HG03025 (cell line): ENCODE measurements at regions not wholly inside any gene's neighbourhood (a gene's known extent, or its start where the extent isn't known, plus 50 kb on each side); places are given as distances from the start of the nearest gene placed in this dataset.
"Not testable (repeated sequence)": the region's sequence is repeated elsewhere in the genome, so short reads cannot be mapped to it uniquely, and the experiment has no call there.

Experiments used
- ATAC-seq: cut with Tn5 transposase; IDR thresholded peaks from one replicate; pipeline ENCODE4 v1.9.1; 2021; ENCODE audit warnings: mild to moderate bottlenecking, moderate library complexity; ENCODE audit not compliant: unreplicated experiment, low FRiP score

GRCh38 chr6:104446101-104447080, 413.3 kb downstream of the HACE1 start:
- ATAC-seq: not testable (repeated sequence)

- ATAC-seq: no peak
Observed at GRCh38 chr6:104434519-104434918, 425.2 kb downstream of the HACE1 start.

DNA sequence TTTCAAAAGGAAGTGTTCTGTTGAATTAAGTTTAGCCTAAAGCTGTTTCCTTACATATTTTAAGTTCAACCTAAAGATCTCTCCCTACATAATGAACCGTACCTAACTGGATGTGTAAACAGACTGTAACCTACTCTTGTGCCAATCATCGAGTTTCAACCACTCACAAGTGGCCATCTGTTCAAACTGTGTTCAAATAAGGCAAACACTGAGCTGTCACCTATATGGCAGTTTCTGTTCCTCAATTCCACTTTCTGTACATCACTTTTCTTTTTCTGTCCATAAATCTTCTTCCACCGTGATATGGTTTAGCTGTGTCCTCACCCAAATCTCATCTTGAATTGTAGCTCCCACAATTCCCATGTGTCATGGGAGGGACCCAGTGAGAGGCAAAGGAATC, 428.6 kb downstream of the HACE1 start:
- no peak for ATAC-seq

- no peak for ATAC-seq
Observed at GRCh38 chr6:104428184-104428583, 431.5 kb downstream of the HACE1 start.

GRCh38 chr6:104423691-104424090, 436.0 kb downstream of the HACE1 start:
- no peak for ATAC-seq

- no peak for ATAC-seq
Observed at GRCh38 chr6:104421650-104422049, 438.1 kb downstream of the HACE1 start.

DNA sequence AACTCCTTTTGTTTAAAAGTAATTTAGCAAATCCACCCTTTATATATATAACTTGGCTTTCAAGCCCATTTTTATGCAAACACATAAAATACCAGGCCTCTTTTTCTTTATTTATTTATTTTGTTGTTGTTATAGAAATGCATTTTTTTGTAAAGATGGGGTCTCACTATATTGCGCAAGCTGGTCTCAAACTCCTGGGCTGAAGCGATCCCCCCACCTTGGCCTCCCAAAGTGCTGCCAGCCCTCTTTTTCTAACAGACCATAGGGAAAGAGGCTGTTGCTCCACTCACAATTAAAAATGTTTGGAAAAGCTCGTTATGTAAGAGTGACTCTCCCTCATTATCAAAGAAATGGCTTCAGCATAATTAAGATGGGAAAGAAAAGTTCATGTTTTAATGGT, 440.9 kb downstream of the HACE1 start:
- no peak for ATAC-seq

GRCh38 chr6:104418125-104418524, 441.6 kb downstream of the HACE1 start:
- ATAC-seq: no peak

DNA sequence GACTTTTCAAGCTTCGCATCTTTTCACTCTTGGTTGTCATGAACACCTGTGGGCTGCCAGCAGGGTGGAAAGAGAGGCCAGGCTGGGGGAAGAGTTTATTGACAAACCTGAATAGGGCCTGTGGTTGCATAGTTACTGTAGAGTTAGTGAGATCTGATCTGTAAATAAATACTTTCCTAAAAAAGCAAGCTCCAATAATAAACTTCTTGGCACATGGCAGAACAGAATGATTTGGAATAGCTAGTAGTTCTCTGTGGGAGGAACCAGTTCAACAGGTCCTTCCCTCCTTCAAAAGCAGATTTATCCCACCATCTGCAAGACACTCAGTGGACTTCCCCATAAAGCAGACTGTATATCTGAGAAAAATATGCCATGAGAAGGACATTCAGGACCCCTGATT, 445.0 kb downstream of the HACE1 start:
- ATAC-seq: no peak

DNA sequence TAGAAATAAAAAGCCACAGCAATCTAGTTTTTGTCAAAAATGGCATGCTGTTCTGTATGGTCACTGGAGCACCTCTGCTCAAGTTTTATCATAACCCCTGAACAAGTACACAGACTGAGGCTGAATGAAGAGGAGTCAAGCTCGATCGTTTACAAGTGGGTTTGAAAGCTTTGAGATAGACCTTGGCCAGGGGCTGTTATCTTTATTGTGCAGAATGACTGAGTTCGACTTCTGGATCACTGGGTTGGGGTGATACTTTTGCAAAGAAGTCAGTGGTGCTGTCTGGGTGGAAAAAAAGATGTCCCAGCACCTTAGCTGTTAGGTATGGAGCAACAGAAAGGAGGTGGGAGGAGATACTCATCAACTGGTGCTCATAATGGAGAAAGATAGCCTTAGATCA, 446.0 kb downstream of the HACE1 start:
- ATAC-seq: no peak

GRCh38 chr6:104411302-104411701, 448.4 kb downstream of the HACE1 start:
- ATAC-seq: no peak

- no peak for ATAC-seq
Observed at GRCh38 chr6:104409913-104410312, 449.8 kb downstream of the HACE1 start.

- ATAC-seq: no peak
Observed at GRCh38 chr6:104407957-104408356, 451.8 kb downstream of the HACE1 start.

DNA sequence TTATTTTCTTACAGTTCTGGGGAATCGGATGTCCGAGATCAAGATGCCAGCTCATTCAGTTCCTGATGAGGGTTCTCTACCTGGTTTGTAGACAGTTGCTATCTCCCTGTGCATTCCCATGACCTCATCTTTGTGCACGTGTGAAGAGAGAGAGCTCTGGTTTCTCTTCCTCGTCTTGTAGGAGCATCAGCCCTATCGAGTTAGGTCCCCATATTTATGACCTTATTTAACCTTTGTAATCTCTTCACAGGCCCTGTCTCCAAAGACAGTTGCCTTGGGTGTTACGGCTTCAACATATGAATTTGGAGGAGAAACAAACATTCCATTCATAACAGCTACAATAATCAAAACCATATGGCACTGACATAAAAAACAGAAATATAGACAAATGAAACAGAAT, 455.3 kb downstream of the HACE1 start:
- no peak for ATAC-seq

- ATAC-seq: no peak
Observed at GRCh38 chr6:104402572-104402971, 457.1 kb downstream of the HACE1 start.

DNA sequence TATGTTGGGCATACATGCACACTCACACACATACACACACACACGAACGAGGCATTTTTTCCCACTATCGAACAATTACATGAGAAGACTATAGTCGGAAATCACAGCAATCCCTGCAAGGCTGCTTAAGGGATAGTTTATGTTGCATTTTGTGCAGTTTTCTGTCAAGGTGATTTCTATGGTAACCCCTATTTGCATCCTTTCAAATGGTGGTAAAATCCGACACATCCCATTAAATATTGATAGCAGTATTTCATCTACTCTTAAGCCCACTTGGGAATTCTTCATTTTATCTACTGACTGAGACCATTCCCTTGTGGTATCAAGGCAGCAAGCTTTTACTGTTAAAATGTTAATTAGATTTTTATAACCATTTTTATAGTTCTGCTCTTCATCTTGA, 457.8 kb downstream of the HACE1 start:
- no peak for ATAC-seq

- ATAC-seq: no peak
Observed at GRCh38 chr6:104400844-104401243, 458.9 kb downstream of the HACE1 start.

GRCh38 chr6:104396077-104396476, 463.6 kb downstream of the HACE1 start:
- ATAC-seq: no peak

GRCh38 chr6:104381907-104382306, 477.8 kb downstream of the HACE1 start:
- ATAC-seq: no peak

DNA sequence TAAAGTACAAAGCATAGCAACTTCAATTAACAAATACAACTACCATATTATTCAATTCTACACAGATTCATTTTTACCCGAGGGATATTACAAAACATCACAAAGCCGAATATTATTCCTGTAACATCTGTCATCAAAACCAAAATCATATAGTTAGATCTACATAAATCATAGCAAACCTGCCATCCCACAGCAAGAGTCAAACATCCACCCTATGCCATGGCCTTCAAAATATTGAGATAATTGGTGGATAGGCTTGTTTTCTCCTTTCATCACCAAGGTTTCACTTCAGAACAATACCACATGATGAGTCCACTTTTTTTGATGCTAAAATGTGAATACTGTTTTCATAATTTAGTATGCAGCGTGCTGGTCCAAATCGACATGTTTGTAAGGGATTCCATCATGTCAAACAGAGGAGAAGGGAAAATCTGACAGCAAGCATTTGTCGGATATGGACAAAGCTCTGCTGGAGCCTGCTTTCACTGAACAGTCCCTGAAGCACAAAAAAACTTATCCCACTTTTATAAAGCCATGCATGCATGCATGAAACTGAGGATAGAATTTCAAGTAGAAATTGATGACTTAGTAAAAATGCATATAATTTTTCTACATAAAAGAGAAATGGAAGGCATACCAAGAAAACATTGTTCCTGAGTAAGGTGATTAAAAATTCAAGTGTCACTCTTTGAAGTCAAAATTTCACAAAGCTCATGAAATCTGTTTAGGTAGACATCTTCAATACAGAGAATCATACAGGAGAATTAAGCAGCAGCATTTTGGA, 494.1 kb downstream of the HACE1 start:
- ATAC-seq: no peak

DNA sequence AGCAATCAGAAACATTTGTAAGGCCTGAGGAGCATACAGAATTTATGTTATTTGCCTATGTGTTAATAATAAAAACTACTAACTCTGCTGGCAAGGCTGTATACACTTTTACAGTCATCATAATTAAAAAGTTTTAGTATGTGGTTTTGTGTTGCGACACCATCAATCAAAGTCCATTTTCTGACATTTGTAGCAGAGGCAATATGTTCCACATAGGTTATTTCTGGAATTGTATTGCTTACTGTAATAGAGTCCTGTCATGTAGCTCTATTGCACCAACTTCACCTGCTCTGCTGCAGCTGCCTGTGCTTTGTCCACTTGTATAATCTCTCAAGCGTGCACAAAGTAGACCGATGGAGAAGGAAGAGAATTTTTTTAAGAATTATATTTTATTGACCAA, 501.8 kb downstream of the HACE1 start:
- ATAC-seq: no peak

GRCh38 chr6:104356197-104356596, 503.5 kb downstream of the HACE1 start:
- no peak for ATAC-seq
